SH-SY5Y (cell line): ENCODE measurements at regions not wholly inside any gene's neighbourhood (a gene's known extent, or its start where the extent isn't known, plus 50 kb on each side); places are given as distances from the start of the nearest gene placed in this dataset.

Source experiments
- GATA2 ChIP-seq: IDR thresholded peaks from 2 replicates; pipeline ENCODE4 v1.6.1; 2011; ENCODE audit warnings: mild to moderate bottlenecking, low read depth, low read length
- GATA3 ChIP-seq: IDR thresholded peaks from 2 replicates; pipeline ENCODE4 v1.6.1; 2011; ENCODE audit warnings: low read depth, mild to moderate bottlenecking, low read length, moderate library complexity

DNA sequence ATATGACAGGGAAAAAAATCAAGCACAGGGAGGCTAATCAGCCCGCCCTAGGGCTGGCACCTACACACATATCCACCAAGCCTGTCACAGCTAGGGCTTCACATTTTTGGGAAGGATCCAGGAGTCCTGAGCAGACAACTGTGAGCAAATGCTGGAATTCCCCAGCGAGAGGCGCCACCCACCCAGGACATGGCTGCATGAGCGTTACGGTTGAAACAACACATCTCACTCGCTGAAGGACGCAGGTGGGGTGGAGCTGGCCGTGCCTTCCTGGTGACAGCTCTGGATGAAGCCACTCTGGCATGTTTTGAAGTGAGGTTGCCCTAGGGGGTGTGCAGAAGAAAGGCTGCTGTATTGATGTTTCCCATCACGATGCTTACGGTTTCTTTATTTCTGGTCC, 315.1 kb upstream of the EEF2KMT start:
- TF ChIP-seq GATA2 (no peak), GATA3 (no peak)
